ENCODE measurements at regions not wholly inside any gene's neighbourhood (a gene's known extent, or its start where the extent isn't known, plus 50 kb on each side); places are given as distances from the start of the nearest gene placed in this dataset.

DNA sequence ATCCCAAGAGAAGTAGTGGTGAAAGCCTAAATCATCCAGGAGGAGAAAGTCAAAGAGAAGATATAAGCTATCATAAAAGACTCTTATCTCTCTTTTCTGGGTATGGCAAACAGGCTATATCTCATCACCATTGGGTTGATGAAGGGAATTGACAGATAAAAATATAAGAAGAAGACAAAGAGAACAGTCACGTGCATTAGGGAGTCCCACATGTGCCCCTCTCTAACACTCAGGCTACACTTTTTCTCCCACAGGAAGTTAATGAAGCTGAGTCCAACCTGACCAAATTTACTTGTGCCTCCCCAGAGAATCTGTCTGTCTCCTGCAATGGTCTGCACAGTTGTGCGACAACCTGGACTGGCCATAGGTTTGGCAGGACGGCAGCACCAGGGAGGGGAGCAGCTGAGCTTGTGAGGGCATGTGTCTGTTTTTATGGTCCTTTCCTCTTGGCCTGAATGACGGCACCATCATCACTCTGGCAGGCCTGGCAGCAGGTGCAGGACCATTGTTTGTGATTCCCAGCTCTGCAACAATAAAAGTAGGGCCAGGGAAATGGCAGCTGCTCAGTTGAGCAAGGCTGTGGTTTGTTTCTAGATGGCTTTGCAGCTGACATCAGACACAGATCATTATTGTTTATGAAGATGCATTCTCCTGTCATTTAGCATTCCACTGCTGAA is 144.5 kb upstream of the MCHR2 start:
- TF ChIP-seq, protein P1, sequence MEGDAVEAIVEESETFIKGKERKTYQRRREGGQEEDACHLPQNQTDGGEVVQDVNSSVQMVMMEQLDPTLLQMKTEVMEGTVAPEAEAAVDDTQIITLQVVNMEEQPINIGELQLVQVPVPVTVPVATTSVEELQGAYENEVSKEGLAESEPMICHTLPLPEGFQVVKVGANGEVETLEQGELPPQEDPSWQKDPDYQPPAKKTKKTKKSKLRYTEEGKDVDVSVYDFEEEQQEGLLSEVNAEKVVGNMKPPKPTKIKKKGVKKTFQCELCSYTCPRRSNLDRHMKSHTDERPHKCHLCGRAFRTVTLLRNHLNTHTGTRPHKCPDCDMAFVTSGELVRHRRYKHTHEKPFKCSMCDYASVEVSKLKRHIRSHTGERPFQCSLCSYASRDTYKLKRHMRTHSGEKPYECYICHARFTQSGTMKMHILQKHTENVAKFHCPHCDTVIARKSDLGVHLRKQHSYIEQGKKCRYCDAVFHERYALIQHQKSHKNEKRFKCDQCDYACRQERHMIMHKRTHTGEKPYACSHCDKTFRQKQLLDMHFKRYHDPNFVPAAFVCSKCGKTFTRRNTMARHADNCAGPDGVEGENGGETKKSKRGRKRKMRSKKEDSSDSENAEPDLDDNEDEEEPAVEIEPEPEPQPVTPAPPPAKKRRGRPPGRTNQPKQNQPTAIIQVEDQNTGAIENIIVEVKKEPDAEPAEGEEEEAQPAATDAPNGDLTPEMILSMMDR (IDR thresholded peaks at IDR 0.05), result no peak
- Mint-ChIP-seq H3K36me3 (ENCODE audit: low read depth) (no peaks in the 10 kb centered on the region), H3K4me1 (ENCODE audit: low read depth) (no peaks in the 10 kb centered on the region), H3K27me3 (ENCODE audit: low read depth) (no peaks in the 10 kb centered on the region), H3K9me3 (ENCODE audit: low read depth) (no peaks in the 10 kb centered on the region), H3K4me3 (ENCODE audit: unreplicated experiment) (no peak overlapping the region), H3K27ac (ENCODE audit: unreplicated experiment) (no peak overlapping the region)
- DNase-seq (ENCODE audit: low spot score), result no peak

DNA sequence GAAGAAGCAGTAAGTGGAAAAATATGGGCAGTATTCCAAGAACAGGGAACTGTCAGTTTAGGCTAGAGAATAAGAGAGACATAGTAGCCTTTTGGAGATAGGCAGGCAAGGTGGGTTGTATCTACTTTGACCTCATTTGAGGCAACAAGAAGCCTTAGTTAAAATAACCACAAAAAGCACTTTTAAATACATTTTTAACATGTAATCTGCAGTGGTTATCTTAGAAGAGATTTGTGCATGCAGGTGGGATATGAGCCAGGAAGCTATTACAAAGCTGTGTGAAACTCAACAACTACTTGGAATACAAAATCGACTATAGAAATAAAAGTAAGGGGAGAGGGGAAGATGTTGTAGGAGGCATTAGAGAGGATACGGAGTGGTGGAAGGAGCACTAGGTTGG is 143.7 kb upstream of the MCHR2 start:
- TF ChIP-seq, protein P1 (IDR thresholded peaks at IDR 0.05), result no peak
- H3K27me3 Mint-ChIP-seq (ENCODE audit: low read depth), result no peaks in the 10 kb centered on the region
- H3K36me3 Mint-ChIP-seq (ENCODE audit: low read depth), result no peaks in the 10 kb centered on the region
- H3K9me3 Mint-ChIP-seq (ENCODE audit: low read depth), result no peaks in the 10 kb centered on the region
- no peak overlapping the region for H3K27ac Mint-ChIP-seq (ENCODE audit: unreplicated experiment)
- no peak for DNase-seq (ENCODE audit: low spot score)
- no peak overlapping the region for H3K4me3 Mint-ChIP-seq (ENCODE audit: unreplicated experiment)
- H3K4me1 Mint-ChIP-seq (ENCODE audit: low read depth), result no peaks in the 10 kb centered on the region

DNA sequence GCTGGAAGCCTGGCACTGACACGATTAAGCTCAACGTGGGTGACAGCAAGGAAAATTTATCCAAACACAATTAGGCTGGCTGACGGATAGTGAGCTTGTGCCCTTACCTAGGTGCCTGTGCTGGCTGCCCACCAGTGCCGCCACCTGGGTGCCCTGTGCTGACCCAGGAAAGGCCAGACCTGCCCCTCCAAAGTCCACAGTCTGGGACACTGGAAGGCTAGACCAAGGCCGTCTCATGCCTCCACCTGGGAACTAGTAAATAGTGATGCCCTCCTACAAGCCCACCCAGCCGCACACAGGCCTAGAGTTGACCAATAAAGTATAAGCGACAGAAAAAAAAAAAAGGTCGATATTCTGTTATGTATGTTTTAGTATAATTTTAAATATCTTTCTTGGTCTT is 142.6 kb upstream of the MCHR2 start:
- H3K9me3 Mint-ChIP-seq (ENCODE audit: low read depth), result peaks cover 7% of the 10 kb centered on the region
- no peak for DNase-seq (ENCODE audit: low spot score)
- no peak overlapping the region for H3K27ac Mint-ChIP-seq (ENCODE audit: unreplicated experiment)
- TF ChIP-seq, protein P1 (IDR thresholded peaks at IDR 0.05), result no peak
- no peaks in the 10 kb centered on the region for H3K4me1 Mint-ChIP-seq (ENCODE audit: low read depth)
- no peak overlapping the region for H3K4me3 Mint-ChIP-seq (ENCODE audit: unreplicated experiment)
- H3K36me3 Mint-ChIP-seq (ENCODE audit: low read depth), result no peaks in the 10 kb centered on the region
- no peaks in the 10 kb centered on the region for H3K27me3 Mint-ChIP-seq (ENCODE audit: low read depth)

DNA sequence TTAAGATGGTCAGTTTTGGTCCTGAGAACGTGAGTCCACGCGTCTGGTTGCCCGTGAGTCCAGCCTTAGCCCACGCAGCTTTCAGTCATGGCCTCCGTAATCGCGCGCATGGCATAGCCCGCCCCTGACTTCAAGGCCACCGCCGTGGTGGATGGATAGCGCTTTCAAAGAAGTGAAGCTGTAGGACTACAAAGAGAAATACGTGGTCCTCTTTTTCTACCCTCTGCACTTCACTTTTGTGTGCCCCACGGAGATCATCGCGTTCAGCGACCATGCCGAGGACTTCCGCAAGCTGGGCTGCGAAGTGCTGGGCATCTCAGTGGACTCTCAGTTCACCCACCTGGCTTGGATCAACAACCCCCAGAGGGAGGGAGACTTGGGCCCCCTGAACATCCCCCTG is 142.0 kb upstream of the MCHR2 start:
- Mint-ChIP-seq H3K4me3 (ENCODE audit: unreplicated experiment) (no peak overlapping the region), H3K36me3 (ENCODE audit: low read depth) (peaks cover 5% of the 10 kb centered on the region), H3K4me1 (ENCODE audit: low read depth) (no peaks in the 10 kb centered on the region), H3K27me3 (ENCODE audit: low read depth) (no peaks in the 10 kb centered on the region), H3K9me3 (ENCODE audit: low read depth) (peaks cover 13% of the 10 kb centered on the region), H3K27ac (ENCODE audit: unreplicated experiment) (no peak overlapping the region)
- no peak for DNase-seq (ENCODE audit: low spot score)
- TF ChIP-seq, protein P1 (IDR thresholded peaks at IDR 0.05), result no peak

DNA sequence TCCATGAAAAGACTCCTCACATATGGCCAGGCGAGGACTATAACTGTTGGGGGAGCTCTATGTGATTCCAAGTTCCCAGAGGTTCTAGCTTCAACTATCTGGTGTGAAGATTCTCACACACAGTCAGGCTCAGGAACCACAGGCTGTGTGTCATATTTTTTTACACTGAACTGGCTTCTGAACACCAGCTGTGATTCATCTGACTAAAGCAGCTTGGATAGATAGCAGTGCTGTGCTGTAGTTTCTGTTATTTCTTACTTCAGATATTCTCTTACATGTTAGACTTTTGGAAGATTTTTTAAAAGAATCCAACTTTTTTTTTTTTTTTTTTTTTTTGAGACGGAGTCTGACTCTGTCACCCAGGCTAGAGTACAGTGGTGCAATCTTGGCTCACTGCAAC is 140.7 kb upstream of the MCHR2 start:
- Mint-ChIP-seq H3K27me3 (ENCODE audit: low read depth) (no peaks in the 10 kb centered on the region), H3K27ac (ENCODE audit: unreplicated experiment) (no peak overlapping the region), H3K9me3 (ENCODE audit: low read depth) (peaks cover 24% of the 10 kb centered on the region), H3K4me1 (ENCODE audit: low read depth) (no peaks in the 10 kb centered on the region), H3K4me3 (ENCODE audit: unreplicated experiment) (no peak overlapping the region), H3K36me3 (ENCODE audit: low read depth) (peaks cover 7% of the 10 kb centered on the region)
- DNase-seq (ENCODE audit: low spot score), result no peak
- TF ChIP-seq, protein P1 (IDR thresholded peaks at IDR 0.05), result no peak
